Esophagus muscularis mucosa (tissue), 4 donors: ENCODE measurements at regions not wholly inside any gene's neighbourhood (a gene's known extent, or its start where the extent isn't known, plus 50 kb on each side); places are given as distances from the start of the nearest gene placed in this dataset.
"Not testable (repeated sequence)": the region's sequence is repeated elsewhere in the genome, so short reads cannot be mapped to it uniquely, and the experiment has no call there.

ENCODE experiments used
- DNase-seq: peaks from one replicate; pipeline ENCODE4 v3.0.0-alpha.2; 2017; ENCODE audit errors: extremely low spot score
- H3K27ac ChIP-seq, 4 donors: fragments of 200-600 bp; sonication (generic); replicated peaks in 1 of 4; 1 replicate in 3 of 4; 2 replicates in 1 of 4; pipeline ENCODE4 v1.5.1; 2016 to 2019; ENCODE audit warnings: mild to moderate bottlenecking in 1 of 4
- H3K27me3 ChIP-seq, 4 donors: fragments of 200-600 bp; sonication (generic); one replicate each; pipeline versions ENCODE4 v1.5.1 to v1.6.0; 2016 to 2019
- H3K36me3 ChIP-seq, 4 donors: fragments of 200-600 bp; sonication (generic); one replicate each; pipeline ENCODE4 v1.5.1; 2016 to 2019
- H3K4me1 ChIP-seq, 4 donors: fragments of 200-600 bp; sonication (generic); one replicate each; pipeline ENCODE4 v1.5.1; 2016 to 2019
- H3K4me3 ChIP-seq, 4 donors: fragments of 200-600 bp; sonication (generic); 1 replicate in 2 of 4; 2 replicates in 2 of 4; pipeline ENCODE4 v1.5.1; 2016 to 2019; ENCODE audit warnings: mild to moderate bottlenecking in 4 of 4, moderate library complexity in 1 of 4
- H3K9me3 ChIP-seq, 4 donors: fragments of 200-600 bp; sonication (generic); 1 replicate in 3 of 4; 2 replicates in 1 of 4; pipeline ENCODE4 v1.5.1; 2016 to 2019
- EP300 ChIP-seq: sonication (generic); formaldehyde crosslinking; IDR thresholded peaks from one replicate; pipeline ENCODE4 v1.6.1; 2017; ENCODE audit warnings: antibody characterized with exemption
- POLR2A ChIP-seq: fragments of 450-650 bp; IDR thresholded peaks from one replicate; pipeline ENCODE4 v1.6.1; 2017; ENCODE audit warnings: antibody characterized with exemption, moderate library complexity, mild to moderate bottlenecking, low read depth
- POLR2AphosphoS5 ChIP-seq, 2 donors: sonication (generic); formaldehyde crosslinking; IDR thresholded peaks; one replicate each; pipeline ENCODE4 v1.6.1; 2017; ENCODE audit warnings: antibody characterized with exemption in 2 of 2
- WGBS: methylation state at CpG from one replicate; pipeline ENCODE4 v1.1.5; 2018; 5-methylcytosine and 5-hydroxymethylcytosine counted together
- intact Hi-C: fragments of 100-400 bp; cut with DNase I; formaldehyde crosslinking; loops from one replicate; pipeline ENCODE4 v1.15.1; 2023
- TF ChIP-seq, protein P1 (sequence below), 3 experiments: fragments of 200-600 bp in 2 of 3; fragments of 450-650 bp in 1 of 3; sonication (generic) in 2 of 3; IDR thresholded peaks; one replicate each; pipeline ENCODE4 v1.5.1; 2017 to 2019; ENCODE audit warnings: antibody characterized with exemption in 3 of 3, mild to moderate bottlenecking in 2 of 3, moderate library complexity in 1 of 3

DNA sequence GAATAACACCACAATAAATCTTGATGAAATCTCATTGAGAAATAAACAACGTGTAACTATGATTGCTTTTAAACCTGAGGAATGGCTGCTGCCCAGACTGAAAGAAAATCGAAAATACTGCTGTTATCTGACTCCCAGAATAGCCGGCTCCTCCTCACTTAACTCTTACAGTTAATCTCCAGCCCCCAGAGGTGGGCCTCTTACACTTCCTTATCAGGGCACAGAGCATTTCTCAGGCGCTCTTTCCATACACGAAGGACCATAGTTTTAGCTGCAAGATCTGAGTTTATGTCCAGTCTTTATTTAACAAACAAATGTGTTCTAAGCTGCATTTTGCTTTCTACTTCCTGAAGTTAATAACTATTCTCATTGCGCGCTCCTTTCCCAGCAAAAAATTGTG lies 206.9 kb downstream of the MAP2K4 start:
- Histone ChIP-seq H3K9me3 (no peaks in the 10 kb centered on the region), H3K27me3 (no peaks in the 10 kb centered on the region), H3K27ac (peak overlapping the region; percentile 53 to 77 (median 65)), H3K4me3 (no peak overlapping the region), H3K4me1 (peaks cover 11 to 54% (median 52%) of the 10 kb centered on the region in 4 donors), H3K36me3 (no peaks in the 10 kb centered on the region)
- TF ChIP-seq, protein P1, sequence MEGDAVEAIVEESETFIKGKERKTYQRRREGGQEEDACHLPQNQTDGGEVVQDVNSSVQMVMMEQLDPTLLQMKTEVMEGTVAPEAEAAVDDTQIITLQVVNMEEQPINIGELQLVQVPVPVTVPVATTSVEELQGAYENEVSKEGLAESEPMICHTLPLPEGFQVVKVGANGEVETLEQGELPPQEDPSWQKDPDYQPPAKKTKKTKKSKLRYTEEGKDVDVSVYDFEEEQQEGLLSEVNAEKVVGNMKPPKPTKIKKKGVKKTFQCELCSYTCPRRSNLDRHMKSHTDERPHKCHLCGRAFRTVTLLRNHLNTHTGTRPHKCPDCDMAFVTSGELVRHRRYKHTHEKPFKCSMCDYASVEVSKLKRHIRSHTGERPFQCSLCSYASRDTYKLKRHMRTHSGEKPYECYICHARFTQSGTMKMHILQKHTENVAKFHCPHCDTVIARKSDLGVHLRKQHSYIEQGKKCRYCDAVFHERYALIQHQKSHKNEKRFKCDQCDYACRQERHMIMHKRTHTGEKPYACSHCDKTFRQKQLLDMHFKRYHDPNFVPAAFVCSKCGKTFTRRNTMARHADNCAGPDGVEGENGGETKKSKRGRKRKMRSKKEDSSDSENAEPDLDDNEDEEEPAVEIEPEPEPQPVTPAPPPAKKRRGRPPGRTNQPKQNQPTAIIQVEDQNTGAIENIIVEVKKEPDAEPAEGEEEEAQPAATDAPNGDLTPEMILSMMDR (IDR thresholded peaks at IDR 0.05): no peak
- TF ChIP-seq POLR2A (no peak), POLR2AphosphoS5 (IDR thresholded peaks at IDR 0.05) (no peak), EP300 (no peak)
- no peak for DNase-seq
- WGBS: 42% methylated on average over 7 of the region's 7 CpGs
- intact Hi-C loops: no loop called here

DNA sequence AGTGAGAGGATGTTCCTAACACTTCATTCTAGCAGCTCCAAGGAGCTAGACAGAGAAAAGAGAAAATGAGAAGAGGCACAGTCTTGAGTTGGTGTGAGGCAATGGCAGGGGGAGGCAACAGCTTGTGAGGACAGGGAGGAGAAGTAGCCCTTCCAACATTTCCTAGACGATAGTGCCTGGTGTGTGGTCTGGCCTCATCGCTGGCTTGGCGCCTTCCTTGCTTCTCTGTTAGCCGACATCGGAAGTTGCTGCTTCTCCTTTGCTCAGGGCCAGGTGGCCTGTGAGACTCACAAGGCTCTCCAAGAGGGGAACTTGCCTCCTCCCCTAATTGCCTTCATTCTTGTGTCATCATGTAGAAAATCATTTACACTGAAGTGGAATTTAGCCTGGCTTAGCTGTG lies 208.7 kb downstream of the MAP2K4 start:
- H3K36me3 ChIP-seq: no peaks in the 10 kb centered on the region
- H3K4me1 ChIP-seq: peaks cover 11 to 55% (median 53%) of the 10 kb centered on the region in 4 donors
- WGBS: 46% methylated on average over 5 of the region's 5 CpGs
- no peaks in the 10 kb centered on the region for H3K9me3 ChIP-seq
- no peaks in the 10 kb centered on the region for H3K27me3 ChIP-seq
- peak overlapping the region; percentile 53 to 77 (median 75) for H3K27ac ChIP-seq
- no peak for TF ChIP-seq POLR2A
- TF ChIP-seq POLR2AphosphoS5 (IDR thresholded peaks at IDR 0.05): peak; percentile 9 to 33
- DNase-seq: no peak
- intact Hi-C loops: no loop called here
- no peak overlapping the region for H3K4me3 ChIP-seq

DNA sequence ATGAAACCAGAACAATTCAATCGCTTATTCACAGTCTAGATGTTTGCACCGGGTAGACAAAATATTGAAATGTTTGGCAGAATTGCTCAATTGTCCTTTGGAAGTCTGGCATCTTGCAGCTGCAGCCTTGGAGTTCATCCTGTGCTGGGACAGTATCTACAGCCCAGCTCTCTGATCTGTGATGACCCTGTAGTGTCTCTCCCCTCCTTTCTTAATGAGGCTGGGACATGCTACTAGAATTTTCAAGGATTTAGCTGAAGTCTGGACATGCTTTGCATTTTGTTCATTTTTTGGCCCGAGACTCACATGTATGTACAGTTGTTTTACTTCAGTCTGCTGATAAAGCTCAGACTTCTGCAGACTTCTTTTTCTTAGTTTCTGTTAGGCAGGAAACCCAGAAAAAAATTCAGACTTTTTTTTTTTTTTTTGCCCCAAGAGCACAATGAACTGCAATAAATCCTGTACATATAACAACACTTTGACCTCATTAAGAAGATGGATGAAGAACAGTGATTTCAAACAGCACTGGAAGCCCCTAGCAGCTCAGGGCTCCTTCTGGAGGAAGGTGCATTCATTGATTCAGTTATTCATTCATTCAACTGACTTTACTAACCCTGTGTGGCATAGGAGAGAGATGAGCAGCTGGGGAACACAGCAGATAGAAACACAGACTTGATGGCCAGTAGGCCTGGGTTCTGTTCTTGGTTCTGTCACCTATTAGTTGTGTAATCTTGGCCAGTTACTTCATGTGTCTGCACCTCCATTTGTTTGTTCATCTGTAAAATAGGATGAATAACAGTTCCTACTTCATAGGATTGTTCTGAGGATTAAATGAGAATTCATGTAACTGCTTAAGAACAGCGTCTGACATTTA lies 210.0 kb downstream of the MAP2K4 start:
- no peaks in the 10 kb centered on the region for H3K27me3 ChIP-seq
- peaks cover 11 to 55% (median 53%) of the 10 kb centered on the region in 4 donors for H3K4me1 ChIP-seq
- H3K4me3 ChIP-seq: no peak overlapping the region
- H3K36me3 ChIP-seq: no peaks in the 10 kb centered on the region
- intact Hi-C loops: no loop called here
- 28% methylated on average over 4 of the region's 4 CpGs for WGBS
- DNase-seq: no peak
- H3K9me3 ChIP-seq: no peaks in the 10 kb centered on the region
- TF ChIP-seq EP300: no peak
- TF ChIP-seq, protein P1 (IDR thresholded peaks at IDR 0.05): no peak
- TF ChIP-seq POLR2AphosphoS5 (IDR thresholded peaks at IDR 0.05): peak; percentile 45 to 77
- TF ChIP-seq POLR2A: no peak
- peak overlapping the region; percentile 53 to 77 (median 75) for H3K27ac ChIP-seq

DNA sequence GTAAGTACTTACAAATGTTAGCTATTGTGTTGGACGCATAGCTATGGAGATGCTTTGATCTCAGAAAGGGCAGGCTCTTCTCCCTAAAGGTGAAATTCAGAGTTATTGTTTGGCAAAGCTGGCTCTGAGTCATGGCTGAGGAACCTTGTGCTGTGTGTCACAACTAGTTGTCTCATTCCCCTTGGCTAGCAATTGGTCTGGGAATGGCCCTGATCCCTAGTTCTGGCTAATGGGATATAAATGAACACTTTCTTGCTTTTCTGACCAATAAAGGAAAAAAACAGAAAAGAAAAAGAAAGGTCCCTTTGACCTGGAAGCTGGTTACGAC lies 210.6 kb downstream of the MAP2K4 start:
- DNase-seq: no peak
- H3K36me3 ChIP-seq: no peaks in the 10 kb centered on the region
- H3K27ac ChIP-seq: peak overlapping the region; percentile 53 to 77 (median 75)
- no peak overlapping the region for H3K4me3 ChIP-seq
- WGBS: 35% methylated on average over 2 of the region's 2 CpGs
- H3K4me1 ChIP-seq: peaks cover 11 to 55% (median 53%) of the 10 kb centered on the region in 4 donors
- H3K9me3 ChIP-seq: no peaks in the 10 kb centered on the region
- TF ChIP-seq POLR2AphosphoS5 (IDR thresholded peaks at IDR 0.05) (peak; percentile 20 to 66), POLR2A (no peak)
- intact Hi-C loops: no loop called here
- no peaks in the 10 kb centered on the region for H3K27me3 ChIP-seq

DNA sequence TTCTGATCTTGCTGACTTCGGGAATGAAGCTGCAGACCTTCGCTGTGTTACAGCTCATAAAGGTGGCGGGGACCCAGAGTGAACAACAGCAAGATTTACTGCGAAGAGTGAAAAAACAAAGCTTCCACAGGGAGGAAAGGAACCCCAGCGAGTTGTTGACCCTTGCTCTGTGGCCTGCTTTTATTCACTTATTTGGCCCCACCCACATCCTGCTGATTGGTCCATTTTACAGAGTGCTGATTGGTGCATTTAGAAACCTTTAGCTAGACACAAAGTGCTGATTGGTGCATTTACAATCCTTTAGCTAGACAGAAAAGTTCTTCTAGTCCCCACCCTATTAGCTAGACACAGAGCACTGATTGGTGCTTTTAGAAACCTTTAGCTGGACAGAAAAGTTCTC lies 218.3 kb downstream of the MAP2K4 start:
- H3K27me3 ChIP-seq, H3K9me3 ChIP-seq, DNase-seq, H3K36me3 ChIP-seq, H3K27ac ChIP-seq, H3K4me3 ChIP-seq, intact Hi-C loops: not testable (repeated sequence)
- H3K4me1 ChIP-seq: peaks cover 0 to 28% (median 23%) of the 10 kb centered on the region in 4 donors
- 91% methylated on average over 5 of the region's 5 CpGs for WGBS

DNA sequence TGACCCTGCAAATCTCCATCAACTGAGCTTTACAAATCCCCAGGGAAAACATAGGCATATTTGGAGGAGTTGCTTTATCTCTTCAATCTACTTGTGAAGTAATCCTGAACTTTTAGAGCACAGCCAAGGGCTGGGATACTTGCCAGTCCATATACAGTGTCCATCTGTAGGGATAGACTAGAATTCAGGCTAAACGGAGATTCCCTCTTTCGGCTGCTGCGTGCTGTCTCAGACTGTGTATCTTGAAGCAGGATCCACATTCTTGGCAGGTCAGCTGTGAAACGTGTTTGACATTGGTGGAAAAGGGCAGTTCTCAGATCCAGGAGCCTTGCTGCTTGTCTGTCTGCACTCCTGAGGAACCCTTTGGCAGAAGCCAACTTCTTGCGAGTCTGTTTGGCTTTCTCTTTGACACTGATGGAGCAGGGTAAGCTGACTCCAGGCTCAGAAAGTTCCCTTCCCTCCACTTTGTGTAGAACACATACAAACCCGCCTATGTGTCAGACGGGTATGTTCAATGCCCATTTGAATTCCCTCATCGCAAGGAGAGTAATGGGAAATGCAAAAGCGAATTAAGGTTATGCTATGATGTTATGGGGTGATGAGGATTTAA lies 221.8 kb downstream of the MAP2K4 start:
- DNase-seq: no peak
- intact Hi-C loops: no loop called here
- H3K4me3 ChIP-seq: peak overlapping the region in 1 of 4 donors; percentile 27
- H3K27me3 ChIP-seq: no peaks in the 10 kb centered on the region
- H3K9me3 ChIP-seq: no peaks in the 10 kb centered on the region
- H3K4me1 ChIP-seq: peaks cover 0 to 31% (median 25%) of the 10 kb centered on the region in 4 donors
- H3K27ac ChIP-seq: peak overlapping the region; percentile 70 to 80 (median 72)
- 23% methylated on average over 9 of the region's 9 CpGs for WGBS
- no peaks in the 10 kb centered on the region for H3K36me3 ChIP-seq
- peak in 1 of 2 donors; percentile 51 for TF ChIP-seq POLR2AphosphoS5 (IDR thresholded peaks at IDR 0.05)
- no peak for TF ChIP-seq POLR2A
- TF ChIP-seq EP300: no peak
- TF ChIP-seq, protein P1 (IDR thresholded peaks at IDR 0.05): no peak
